Astrocyte of the spinal cord (primary cell): ENCODE measurements at regions not wholly inside any gene's neighbourhood (a gene's known extent, or its start where the extent isn't known, plus 50 kb on each side); places are given as distances from the start of the nearest gene placed in this dataset.
A peak's percentile ranks its signal among the peaks of the same experiment; 100 is the strongest.
"Not testable (repeated sequence)": the region's sequence is repeated elsewhere in the genome, so short reads cannot be mapped to it uniquely, and the experiment has no call there.

ENCODE experiments used
- DNase-seq: peaks from one replicate; pipeline ENCODE4 v3.0.0; 2011; ENCODE audit warnings: low read depth, low spot score
- H3K4me3 ChIP-seq: 2 replicates; pipeline ENCODE4 v1.5.1; 2011; ENCODE audit warnings: low read depth, mild to moderate bottlenecking, low read length, moderate library complexity
- in situ Hi-C: cut with HindIII; loops from 2 replicates; pipeline ENCODE4 v1.10.0; 2017; ENCODE audit warnings: low sequenced_read_pairs
- TF ChIP-seq, protein P1 (sequence below): IDR thresholded peaks from 2 replicates; pipeline ENCODE4 v1.5.1; 2012; ENCODE audit warnings: low read depth, mild to moderate bottlenecking, low read length, inconsistent platforms

- in situ Hi-C loops = no loop called here
- no peak overlapping the region for H3K4me3 ChIP-seq
- TF ChIP-seq, protein P1, sequence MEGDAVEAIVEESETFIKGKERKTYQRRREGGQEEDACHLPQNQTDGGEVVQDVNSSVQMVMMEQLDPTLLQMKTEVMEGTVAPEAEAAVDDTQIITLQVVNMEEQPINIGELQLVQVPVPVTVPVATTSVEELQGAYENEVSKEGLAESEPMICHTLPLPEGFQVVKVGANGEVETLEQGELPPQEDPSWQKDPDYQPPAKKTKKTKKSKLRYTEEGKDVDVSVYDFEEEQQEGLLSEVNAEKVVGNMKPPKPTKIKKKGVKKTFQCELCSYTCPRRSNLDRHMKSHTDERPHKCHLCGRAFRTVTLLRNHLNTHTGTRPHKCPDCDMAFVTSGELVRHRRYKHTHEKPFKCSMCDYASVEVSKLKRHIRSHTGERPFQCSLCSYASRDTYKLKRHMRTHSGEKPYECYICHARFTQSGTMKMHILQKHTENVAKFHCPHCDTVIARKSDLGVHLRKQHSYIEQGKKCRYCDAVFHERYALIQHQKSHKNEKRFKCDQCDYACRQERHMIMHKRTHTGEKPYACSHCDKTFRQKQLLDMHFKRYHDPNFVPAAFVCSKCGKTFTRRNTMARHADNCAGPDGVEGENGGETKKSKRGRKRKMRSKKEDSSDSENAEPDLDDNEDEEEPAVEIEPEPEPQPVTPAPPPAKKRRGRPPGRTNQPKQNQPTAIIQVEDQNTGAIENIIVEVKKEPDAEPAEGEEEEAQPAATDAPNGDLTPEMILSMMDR = no peak
- no peak for DNase-seq
Measured at GRCh38 chr20:53867741-53868351, 202.5 kb downstream of the BCAS1 start.

- DNase-seq = peak; percentile 18
- in situ Hi-C loops = no loop called here
- no peak overlapping the region for H3K4me3 ChIP-seq
- TF ChIP-seq, protein P1 = no peak
Measured at GRCh38 chr20:53866794-53867740, 203.3 kb downstream of the BCAS1 start.

- TF ChIP-seq, protein P1 = no peak
- in situ Hi-C loops = no loop called here
- peak; percentile 65 for DNase-seq
- H3K4me3 ChIP-seq = no peak overlapping the region
Measured at GRCh38 chr20:53865901-53866793, 204.2 kb downstream of the BCAS1 start.

GRCh38 chr20:53864765-53865683 is 205.4 kb downstream of the BCAS1 start:
- in situ Hi-C loops, H3K4me3 ChIP-seq, DNase-seq: not testable (repeated sequence)

DNA sequence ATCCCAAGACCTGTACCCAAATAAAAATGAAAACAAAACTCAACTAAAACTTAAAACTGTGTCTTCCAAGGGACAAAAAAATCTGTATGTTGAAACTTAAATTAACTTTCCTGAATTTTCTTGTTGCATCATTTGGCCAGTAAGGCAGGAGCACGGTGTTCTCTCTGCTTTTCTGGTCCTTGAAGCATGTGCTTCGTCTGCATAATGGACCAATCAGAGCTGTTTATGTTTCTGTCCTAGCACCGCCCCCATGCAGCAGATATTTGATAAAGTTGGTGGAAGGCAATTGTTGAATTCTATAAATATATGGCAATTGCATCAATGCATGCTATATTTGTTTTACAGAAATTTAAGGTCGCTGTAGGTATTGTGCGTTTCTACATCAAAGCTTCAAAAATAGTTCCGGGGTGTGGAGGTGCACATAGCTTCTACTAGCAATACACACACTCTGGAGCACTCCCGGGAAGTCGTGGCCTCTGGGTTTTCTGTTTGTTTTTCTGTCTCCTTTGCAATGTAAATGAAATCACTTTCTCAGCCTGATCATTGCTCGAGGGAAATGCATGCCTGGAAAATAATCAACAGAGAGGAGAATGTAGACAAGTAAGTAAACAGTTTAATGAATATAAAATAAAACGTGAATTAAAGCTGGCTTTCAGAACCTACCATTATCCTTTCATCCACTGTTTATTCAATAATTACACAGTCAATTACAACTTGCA is 206.3 kb downstream of the BCAS1 start:
- DNase-seq, in situ Hi-C loops, H3K4me3 ChIP-seq: not testable (repeated sequence)

- H3K4me3 ChIP-seq, in situ Hi-C loops, DNase-seq: not testable (repeated sequence)
Measured at GRCh38 chr20:53863535-53863922, 206.9 kb downstream of the BCAS1 start.

DNA sequence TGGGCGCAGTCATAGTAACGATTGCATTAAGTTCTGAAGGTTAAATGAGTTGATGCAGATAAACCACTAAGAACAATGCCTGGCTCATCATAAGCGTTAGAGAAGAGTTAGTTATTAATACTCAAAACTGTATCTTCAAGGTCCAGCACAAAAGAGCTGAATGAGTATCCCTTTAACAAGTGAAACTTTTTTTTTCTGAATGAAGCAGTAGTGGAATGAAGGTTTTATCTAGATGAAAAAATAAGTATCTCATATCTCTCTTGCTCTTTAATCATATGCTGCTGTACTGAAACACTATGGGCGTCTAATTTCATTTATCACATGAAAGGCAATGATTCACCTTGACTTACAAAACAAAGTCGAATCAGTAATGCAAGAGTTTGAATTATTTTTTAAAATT is 207.4 kb downstream of the BCAS1 start:
- in situ Hi-C loops, H3K4me3 ChIP-seq, DNase-seq: not testable (repeated sequence)

DNA sequence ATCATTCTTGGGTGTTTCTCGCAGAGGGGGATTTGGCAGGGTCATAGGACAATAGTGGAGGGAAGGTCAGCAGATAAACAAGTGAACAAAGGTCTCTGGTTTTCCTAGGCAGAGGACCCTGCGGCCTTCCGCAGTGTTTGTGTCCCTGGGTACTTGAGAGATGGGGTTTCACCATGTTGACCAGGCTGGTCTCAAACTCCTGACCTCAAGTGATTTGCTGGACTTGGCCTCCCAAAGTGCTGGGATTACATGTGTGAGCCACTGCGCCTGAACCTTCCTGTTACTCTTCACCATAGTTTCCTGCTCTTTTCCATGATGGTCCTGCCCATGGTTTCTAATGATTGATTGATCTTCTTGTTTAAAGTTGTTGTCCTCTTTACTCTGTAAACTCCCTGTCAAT is 207.9 kb downstream of the BCAS1 start:
- in situ Hi-C loops, DNase-seq, H3K4me3 ChIP-seq: not testable (repeated sequence)

DNA sequence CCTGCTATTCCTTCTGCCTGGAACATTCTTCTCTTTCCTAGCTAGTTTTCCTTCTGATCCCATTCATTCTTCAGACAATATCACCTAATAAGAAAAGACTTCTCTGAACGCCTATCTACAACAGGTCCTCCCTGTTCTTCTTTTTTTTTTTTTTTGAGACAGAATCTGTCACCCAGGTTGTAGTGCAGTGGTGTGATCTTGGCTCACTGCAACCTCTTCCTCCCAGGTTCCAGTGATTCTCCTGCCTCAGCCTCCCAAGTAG is 208.3 kb downstream of the BCAS1 start:
- DNase-seq, H3K4me3 ChIP-seq, in situ Hi-C loops: not testable (repeated sequence)
